ENCODE measurements at regions not wholly inside any gene's neighbourhood (a gene's known extent, or its start where the extent isn't known, plus 50 kb on each side); places are given as distances from the start of the nearest gene placed in this dataset.

GRCh38 chr17:30586818-30587595 is 109.8 kb downstream of the GOSR1 start:
- no peaks in the 10 kb centered on the region for H3K27me3 ChIP-seq (ENCODE audit: control insufficient read depth, insufficient read depth, low read length)
- TF ChIP-seq EZH2 (IDR thresholded peaks at IDR 0.05; ENCODE audit: low read length, missing control alignments) = no peak
- no peak overlapping the region for H3K27ac ChIP-seq (ENCODE audit: insufficient read depth, low read length)
- no peak overlapping the region for H3K4me3 ChIP-seq (replicated peaks in 1 of 4; ENCODE audit: control extremely low read depth in 1 of 4, insufficient read depth in 1 of 4, low read depth in 3 of 4, low read length in 4 of 4)
- H4K20me1 ChIP-seq (ENCODE audit: control insufficient read depth, extremely low read depth, insufficient read depth, low read length) = no peaks in the 10 kb centered on the region
- H3K4me2 ChIP-seq (ENCODE audit: extremely low read depth, insufficient read depth, low read length) = no peak overlapping the region
- H3K79me2 ChIP-seq (ENCODE audit: control insufficient read depth, insufficient read depth, low read length) = no peaks in the 10 kb centered on the region
- no peaks in the 10 kb centered on the region for H3K36me3 ChIP-seq (ENCODE audit: control insufficient read depth, insufficient read depth, low read length)
- H3K9me3 ChIP-seq (ENCODE audit: control insufficient read depth, insufficient read depth, low read depth, low read length) = no peaks in the 10 kb centered on the region
- no peak overlapping the region for H2AFZ ChIP-seq (ENCODE audit: low read length)
- no peak overlapping the region for H3K9ac ChIP-seq (ENCODE audit: insufficient read depth, low read length)
- peak; percentile 24 to 87 for DNase-seq (ENCODE audit: low read depth in 2 of 2)
- H3K4me1 ChIP-seq (ENCODE audit: control insufficient read depth, extremely low read depth, insufficient read depth, low read length) = no peaks in the 10 kb centered on the region

DNA sequence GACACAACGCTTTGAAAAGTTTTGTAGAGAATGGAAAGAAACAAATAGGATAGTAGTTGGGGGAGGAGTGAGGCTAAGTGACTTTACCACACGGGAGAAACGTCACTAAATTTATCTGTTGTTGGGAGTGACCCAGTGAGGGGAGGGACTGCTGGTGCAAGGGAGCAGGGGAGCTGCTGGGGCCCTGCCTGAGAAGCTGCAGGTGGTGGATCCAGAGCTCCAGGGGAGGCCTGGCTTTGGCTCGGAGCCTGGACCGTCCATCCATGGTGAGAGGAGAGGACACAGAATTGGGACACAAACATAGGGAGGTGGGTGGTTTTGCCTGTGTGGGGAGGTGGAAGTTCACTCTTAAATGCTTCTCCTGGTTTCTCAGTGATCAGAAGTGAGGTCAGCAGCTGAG is 107.6 kb downstream of the GOSR1 start:
- H3K4me1 ChIP-seq (ENCODE audit: control insufficient read depth, extremely low read depth, insufficient read depth, low read length) = no peaks in the 10 kb centered on the region
- H3K4me2 ChIP-seq (ENCODE audit: extremely low read depth, insufficient read depth, low read length) = no peak overlapping the region
- no peak overlapping the region for H3K9ac ChIP-seq (ENCODE audit: insufficient read depth, low read length)
- H3K27ac ChIP-seq (ENCODE audit: insufficient read depth, low read length) = no peak overlapping the region
- H3K4me3 ChIP-seq (replicated peaks in 1 of 4; ENCODE audit: control extremely low read depth in 1 of 4, insufficient read depth in 1 of 4, low read depth in 3 of 4, low read length in 4 of 4) = no peak overlapping the region
- no peaks in the 10 kb centered on the region for H3K79me2 ChIP-seq (ENCODE audit: control insufficient read depth, insufficient read depth, low read length)
- TF ChIP-seq, protein P1, sequence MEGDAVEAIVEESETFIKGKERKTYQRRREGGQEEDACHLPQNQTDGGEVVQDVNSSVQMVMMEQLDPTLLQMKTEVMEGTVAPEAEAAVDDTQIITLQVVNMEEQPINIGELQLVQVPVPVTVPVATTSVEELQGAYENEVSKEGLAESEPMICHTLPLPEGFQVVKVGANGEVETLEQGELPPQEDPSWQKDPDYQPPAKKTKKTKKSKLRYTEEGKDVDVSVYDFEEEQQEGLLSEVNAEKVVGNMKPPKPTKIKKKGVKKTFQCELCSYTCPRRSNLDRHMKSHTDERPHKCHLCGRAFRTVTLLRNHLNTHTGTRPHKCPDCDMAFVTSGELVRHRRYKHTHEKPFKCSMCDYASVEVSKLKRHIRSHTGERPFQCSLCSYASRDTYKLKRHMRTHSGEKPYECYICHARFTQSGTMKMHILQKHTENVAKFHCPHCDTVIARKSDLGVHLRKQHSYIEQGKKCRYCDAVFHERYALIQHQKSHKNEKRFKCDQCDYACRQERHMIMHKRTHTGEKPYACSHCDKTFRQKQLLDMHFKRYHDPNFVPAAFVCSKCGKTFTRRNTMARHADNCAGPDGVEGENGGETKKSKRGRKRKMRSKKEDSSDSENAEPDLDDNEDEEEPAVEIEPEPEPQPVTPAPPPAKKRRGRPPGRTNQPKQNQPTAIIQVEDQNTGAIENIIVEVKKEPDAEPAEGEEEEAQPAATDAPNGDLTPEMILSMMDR (conservative IDR thresholded peaks at IDR 0.05 in 1 of 2, IDR thresholded peaks at IDR 0.05 in 1 of 2; ENCODE audit: low read depth in 1 of 2, low read length in 2 of 2) = no peak
- TF ChIP-seq EZH2 (IDR thresholded peaks at IDR 0.05; ENCODE audit: low read length, missing control alignments) = no peak
- H4K20me1 ChIP-seq (ENCODE audit: control insufficient read depth, extremely low read depth, insufficient read depth, low read length) = no peaks in the 10 kb centered on the region
- H3K36me3 ChIP-seq (ENCODE audit: control insufficient read depth, insufficient read depth, low read length) = no peaks in the 10 kb centered on the region
- no peak overlapping the region for H2AFZ ChIP-seq (ENCODE audit: low read length)
- no peak for DNase-seq (ENCODE audit: low read depth in 2 of 2)
- H3K9me3 ChIP-seq (ENCODE audit: control insufficient read depth, insufficient read depth, low read depth, low read length) = no peaks in the 10 kb centered on the region
- no peaks in the 10 kb centered on the region for H3K27me3 ChIP-seq (ENCODE audit: control insufficient read depth, insufficient read depth, low read length)

- H3K4me2 ChIP-seq (ENCODE audit: extremely low read depth, insufficient read depth, low read length) = no peak overlapping the region
- no peaks in the 10 kb centered on the region for H3K4me1 ChIP-seq (ENCODE audit: control insufficient read depth, extremely low read depth, insufficient read depth, low read length)
- no peak overlapping the region for H3K9ac ChIP-seq (ENCODE audit: insufficient read depth, low read length)
- peak in 1 of 2 donors; percentile 41 for DNase-seq (ENCODE audit: low read depth in 2 of 2)
- no peaks in the 10 kb centered on the region for H3K27me3 ChIP-seq (ENCODE audit: control insufficient read depth, insufficient read depth, low read length)
- TF ChIP-seq EZH2 (IDR thresholded peaks at IDR 0.05; ENCODE audit: low read length, missing control alignments) = no peak
- TF ChIP-seq, protein P1 (conservative IDR thresholded peaks at IDR 0.05 in 1 of 2, IDR thresholded peaks at IDR 0.05 in 1 of 2; ENCODE audit: low read depth in 1 of 2, low read length in 2 of 2) = no peak
- H3K9me3 ChIP-seq (ENCODE audit: control insufficient read depth, insufficient read depth, low read depth, low read length) = no peaks in the 10 kb centered on the region
- H2AFZ ChIP-seq (ENCODE audit: low read length) = no peak overlapping the region
- no peak overlapping the region for H3K27ac ChIP-seq (ENCODE audit: insufficient read depth, low read length)
- H3K4me3 ChIP-seq (replicated peaks in 1 of 4; ENCODE audit: control extremely low read depth in 1 of 4, insufficient read depth in 1 of 4, low read depth in 3 of 4, low read length in 4 of 4) = no peak overlapping the region
- no peaks in the 10 kb centered on the region for H4K20me1 ChIP-seq (ENCODE audit: control insufficient read depth, extremely low read depth, insufficient read depth, low read length)
- no peaks in the 10 kb centered on the region for H3K79me2 ChIP-seq (ENCODE audit: control insufficient read depth, insufficient read depth, low read length)
- H3K36me3 ChIP-seq (ENCODE audit: control insufficient read depth, insufficient read depth, low read length) = no peaks in the 10 kb centered on the region
Measured at GRCh38 chr17:30580916-30581315, 103.7 kb downstream of the GOSR1 start.
